ENCODE measurements at regions not wholly inside any gene's neighbourhood (a gene's known extent, or its start where the extent isn't known, plus 50 kb on each side); places are given as distances from the start of the nearest gene placed in this dataset.

GRCh38 chr7:52980129-52980528 lies 55.3 kb upstream of the POM121L12 start:
- DNase-seq (ENCODE audit: low read depth, low spot score) = no peak

GRCh38 chr7:52973126-52973525 lies 62.3 kb upstream of the POM121L12 start:
- DNase-seq (ENCODE audit: low read depth, low spot score) = no peak

- DNase-seq (ENCODE audit: low read depth, low spot score) = no peak
These were observed 72.9 kb upstream of the POM121L12 start for GRCh38 chr7:52962402-52963076.

- DNase-seq (ENCODE audit: low read depth, low spot score) = no peak
These were observed 74.3 kb upstream of the POM121L12 start for GRCh38 chr7:52961084-52961483.

- no peak for DNase-seq (ENCODE audit: low read depth, low spot score)
These were observed 75.4 kb upstream of the POM121L12 start for GRCh38 chr7:52959878-52960660.

- DNase-seq (ENCODE audit: low read depth, low spot score) = no peak
These were observed 76.1 kb upstream of the POM121L12 start for GRCh38 chr7:52959336-52959735.

GRCh38 chr7:52958621-52959140 lies 76.8 kb upstream of the POM121L12 start:
- no peak for DNase-seq (ENCODE audit: low read depth, low spot score)

GRCh38 chr7:52956379-52956915 lies 79.0 kb upstream of the POM121L12 start:
- DNase-seq (ENCODE audit: low read depth, low spot score) = no peak

GRCh38 chr7:52955522-52955921 lies 79.9 kb upstream of the POM121L12 start:
- DNase-seq (ENCODE audit: low read depth, low spot score) = no peak

- DNase-seq (ENCODE audit: low read depth, low spot score) = no peak
These were observed 90.5 kb upstream of the POM121L12 start for GRCh38 chr7:52944921-52945320.

- DNase-seq (ENCODE audit: low read depth, low spot score) = no peak
These were observed 95.0 kb upstream of the POM121L12 start for GRCh38 chr7:52940481-52940880.

- DNase-seq (ENCODE audit: low read depth, low spot score) = no peak
These were observed 96.8 kb upstream of the POM121L12 start for GRCh38 chr7:52938455-52939133.

- no peak for DNase-seq (ENCODE audit: low read depth, low spot score)
These were observed 98.7 kb upstream of the POM121L12 start for GRCh38 chr7:52936750-52937149.

- no peak for DNase-seq (ENCODE audit: low read depth, low spot score)
These were observed 106.8 kb upstream of the POM121L12 start for GRCh38 chr7:52928591-52928990.

- no peak for DNase-seq (ENCODE audit: low read depth, low spot score)
These were observed 110.1 kb upstream of the POM121L12 start for GRCh38 chr7:52925332-52925731.

GRCh38 chr7:52920977-52921376 lies 114.5 kb upstream of the POM121L12 start:
- DNase-seq (ENCODE audit: low read depth, low spot score) = no peak

GRCh38 chr7:52917982-52918578 lies 117.4 kb upstream of the POM121L12 start:
- no peak for DNase-seq (ENCODE audit: low read depth, low spot score)

GRCh38 chr7:52911795-52912194 lies 123.6 kb upstream of the POM121L12 start:
- no peak for DNase-seq (ENCODE audit: low read depth, low spot score)

GRCh38 chr7:52911326-52911725 lies 124.1 kb upstream of the POM121L12 start:
- DNase-seq (ENCODE audit: low read depth, low spot score) = no peak

GRCh38 chr7:52909935-52910334 lies 125.5 kb upstream of the POM121L12 start:
- no peak for DNase-seq (ENCODE audit: low read depth, low spot score)

- DNase-seq (ENCODE audit: low read depth, low spot score) = no peak
These were observed 126.3 kb upstream of the POM121L12 start for GRCh38 chr7:52909131-52909530.

- DNase-seq (ENCODE audit: low read depth, low spot score) = no peak
These were observed 137.7 kb upstream of the POM121L12 start for GRCh38 chr7:52897713-52898112.
